GM12875 (cell line): ENCODE measurements at regions not wholly inside any gene's neighbourhood (a gene's known extent, or its start where the extent isn't known, plus 50 kb on each side); places are given as distances from the start of the nearest gene placed in this dataset.

Source experiments
- H3K4me3 ChIP-seq: one replicate; pipeline ENCODE4 v1.5.1; 2011; ENCODE audit warnings: low read depth, low read length, control low read depth
- TF ChIP-seq, protein P1 (sequence below): IDR thresholded peaks from 2 replicates; pipeline ENCODE4 v1.5.1; 2011; ENCODE audit warnings: low read depth, mild to moderate bottlenecking, control low read depth, inconsistent platforms, low read length, moderate library complexity, borderline replicate concordance; ENCODE audit not compliant: insufficient read depth

GRCh38 chr14:97546491-97547230 lies 749.5 kb downstream of the VRK1 start:
- TF ChIP-seq, protein P1, sequence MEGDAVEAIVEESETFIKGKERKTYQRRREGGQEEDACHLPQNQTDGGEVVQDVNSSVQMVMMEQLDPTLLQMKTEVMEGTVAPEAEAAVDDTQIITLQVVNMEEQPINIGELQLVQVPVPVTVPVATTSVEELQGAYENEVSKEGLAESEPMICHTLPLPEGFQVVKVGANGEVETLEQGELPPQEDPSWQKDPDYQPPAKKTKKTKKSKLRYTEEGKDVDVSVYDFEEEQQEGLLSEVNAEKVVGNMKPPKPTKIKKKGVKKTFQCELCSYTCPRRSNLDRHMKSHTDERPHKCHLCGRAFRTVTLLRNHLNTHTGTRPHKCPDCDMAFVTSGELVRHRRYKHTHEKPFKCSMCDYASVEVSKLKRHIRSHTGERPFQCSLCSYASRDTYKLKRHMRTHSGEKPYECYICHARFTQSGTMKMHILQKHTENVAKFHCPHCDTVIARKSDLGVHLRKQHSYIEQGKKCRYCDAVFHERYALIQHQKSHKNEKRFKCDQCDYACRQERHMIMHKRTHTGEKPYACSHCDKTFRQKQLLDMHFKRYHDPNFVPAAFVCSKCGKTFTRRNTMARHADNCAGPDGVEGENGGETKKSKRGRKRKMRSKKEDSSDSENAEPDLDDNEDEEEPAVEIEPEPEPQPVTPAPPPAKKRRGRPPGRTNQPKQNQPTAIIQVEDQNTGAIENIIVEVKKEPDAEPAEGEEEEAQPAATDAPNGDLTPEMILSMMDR, result no peak
- H3K4me3 ChIP-seq, result no peak overlapping the region

- H3K4me3 ChIP-seq, result no peak overlapping the region
- TF ChIP-seq, protein P1, result no peak
Observed at GRCh38 chr14:97550463-97550862, 753.3 kb downstream of the VRK1 start.

DNA sequence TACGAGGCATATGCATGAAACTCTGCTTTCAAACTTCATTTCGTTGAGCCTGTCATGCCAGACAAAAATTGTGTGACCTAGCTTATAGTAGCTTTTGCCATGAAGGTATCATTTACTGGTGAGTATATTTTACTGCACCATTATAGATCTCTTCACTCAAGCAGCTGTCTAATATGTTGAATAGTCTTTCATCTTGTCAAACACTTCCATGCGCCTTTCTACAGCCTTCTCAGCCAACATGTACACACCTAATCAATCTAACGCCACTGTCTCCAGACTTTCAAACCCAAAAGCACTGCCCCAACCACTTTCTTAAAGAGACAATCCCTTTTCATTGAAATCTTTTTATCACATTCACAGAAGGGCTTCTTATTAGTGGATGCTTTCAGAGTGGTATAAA lies 757.4 kb downstream of the VRK1 start:
- TF ChIP-seq, protein P1, result no peak
- H3K4me3 ChIP-seq, result no peak overlapping the region

DNA sequence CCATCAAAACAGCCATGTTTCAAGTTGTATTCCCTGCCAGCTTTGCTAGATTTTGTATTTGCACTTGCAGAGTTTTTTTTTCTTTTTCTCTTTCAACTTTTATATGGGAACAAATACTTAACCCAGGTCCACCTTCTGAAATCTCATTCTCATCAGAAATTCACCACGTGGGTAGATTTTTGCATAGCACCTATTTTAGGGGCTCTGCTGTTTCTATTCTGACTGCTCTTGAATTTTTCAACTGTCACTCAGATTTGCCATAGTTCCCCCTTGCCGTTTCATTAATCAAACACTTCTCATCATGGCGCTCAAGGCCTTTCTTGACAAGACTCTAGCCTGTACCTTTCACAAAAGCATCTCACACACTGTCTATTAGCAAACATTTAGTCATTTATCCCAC lies 767.2 kb downstream of the VRK1 start:
- H3K4me3 ChIP-seq, result no peak overlapping the region
- TF ChIP-seq, protein P1, result no peak

DNA sequence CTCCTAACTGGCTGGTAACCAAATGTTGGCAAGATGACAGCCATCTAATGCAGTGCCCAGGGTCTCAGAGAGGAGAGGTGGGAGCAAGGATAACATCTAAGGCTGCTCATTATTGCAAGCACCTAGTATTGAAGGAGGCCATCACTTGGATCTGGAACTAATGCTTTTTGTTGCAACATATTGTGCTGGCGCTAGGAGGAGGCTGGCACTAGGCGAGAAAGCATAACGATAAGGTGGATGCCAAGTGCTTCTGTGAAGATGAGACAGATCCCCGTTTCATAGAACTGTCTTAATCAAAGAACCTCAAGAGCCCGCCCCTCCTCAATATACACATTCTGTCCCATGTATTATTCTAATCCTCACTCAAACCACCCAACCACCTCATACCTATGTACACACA lies 774.0 kb downstream of the VRK1 start:
- TF ChIP-seq, protein P1, result no peak
- no peak overlapping the region for H3K4me3 ChIP-seq

GRCh38 chr14:97571866-97572555 lies 774.8 kb downstream of the VRK1 start:
- no peak overlapping the region for H3K4me3 ChIP-seq
- TF ChIP-seq, protein P1, result no peak
